IMR-90 (cell line): ENCODE measurements at regions not wholly inside any gene's neighbourhood (a gene's known extent, or its start where the extent isn't known, plus 50 kb on each side); places are given as distances from the start of the nearest gene placed in this dataset.

Source experiments
- BHLHE40 ChIP-seq: fragments of 150-350 bp; IDR thresholded peaks from 2 replicates; pipeline ENCODE4 v1.6.1; 2016; ENCODE audit warnings: mild to moderate bottlenecking, low read depth, low read length
- CEBPB ChIP-seq: IDR thresholded peaks from 2 replicates; pipeline ENCODE4 v1.6.1; 2012; ENCODE audit warnings: low read depth, low read length, improper control_type of control experiment
- CHD1 ChIP-seq: IDR thresholded peaks from 2 replicates; pipeline ENCODE4 v1.6.1; 2012; ENCODE audit warnings: low read depth, low read length, improper control_type of control experiment
- MAFK ChIP-seq: IDR thresholded peaks from 2 replicates; pipeline ENCODE4 v1.6.1; 2012; ENCODE audit warnings: low read depth, low read length, improper control_type of control experiment
- MAZ ChIP-seq: IDR thresholded peaks from 2 replicates; pipeline ENCODE4 v1.6.1; 2012; ENCODE audit warnings: low read depth, mild to moderate bottlenecking, low read length, improper control_type of control experiment, moderate library complexity, borderline replicate concordance
- MXI1 ChIP-seq: IDR thresholded peaks from 2 replicates; pipeline ENCODE4 v1.6.1; 2012; ENCODE audit warnings: low read depth, mild to moderate bottlenecking, low read length, moderate library complexity, borderline replicate concordance
- NFE2L2 ChIP-seq: fragments of 150-350 bp; IDR thresholded peaks from 2 replicates; pipeline ENCODE4 v1.6.1; 2016; ENCODE audit warnings: low read depth, mild to moderate bottlenecking, low read length
- POLR2A ChIP-seq: IDR thresholded peaks from 2 replicates; pipeline ENCODE4 v1.6.1; 2012; ENCODE audit warnings: mild to moderate bottlenecking, low read depth, low read length
- RAD21 ChIP-seq: IDR thresholded peaks from 2 replicates; pipeline ENCODE4 v1.6.1; 2012; ENCODE audit warnings: low read length, improper control_type of control experiment
- RCOR1 ChIP-seq: IDR thresholded peaks from 2 replicates; pipeline ENCODE4 v1.6.1; 2012; ENCODE audit warnings: mild to moderate bottlenecking, low read length, improper control_type of control experiment; ENCODE audit not compliant: insufficient replicate concordance
- TF ChIP-seq, protein P1 (sequence below): conservative IDR thresholded peaks from 2 replicates; pipeline ENCODE4 v1.5.1; 2012; ENCODE audit warnings: mild to moderate bottlenecking, low read depth, low read length, improper control_type of control experiment
- TF ChIP-seq, protein P2 (sequence below): fragments of 150-350 bp; IDR thresholded peaks from 2 replicates; pipeline ENCODE4 v1.6.1; 2016; ENCODE audit warnings: low read depth, mild to moderate bottlenecking, low read length, moderate library complexity, borderline replicate concordance

DNA sequence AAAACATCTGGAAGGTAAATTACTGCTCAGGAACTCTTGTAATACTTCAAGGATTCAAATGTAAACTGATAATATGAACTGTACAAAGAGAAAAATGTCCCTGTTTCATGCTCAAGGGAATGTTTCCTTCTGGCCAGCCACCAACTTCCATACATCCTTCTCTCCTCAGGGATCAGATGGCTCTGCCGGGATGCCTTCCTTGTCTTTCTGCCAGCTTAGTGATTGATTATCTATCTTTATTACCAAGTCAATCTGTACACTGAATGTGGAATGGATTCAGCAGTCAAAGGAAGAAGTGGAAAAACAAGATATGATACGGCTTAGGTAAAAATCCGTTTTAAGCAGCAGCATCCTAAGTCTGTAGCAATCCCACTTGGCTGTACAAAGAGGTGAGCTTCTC is 178.3 kb downstream of the PTN start:
- TF ChIP-seq, protein P1, sequence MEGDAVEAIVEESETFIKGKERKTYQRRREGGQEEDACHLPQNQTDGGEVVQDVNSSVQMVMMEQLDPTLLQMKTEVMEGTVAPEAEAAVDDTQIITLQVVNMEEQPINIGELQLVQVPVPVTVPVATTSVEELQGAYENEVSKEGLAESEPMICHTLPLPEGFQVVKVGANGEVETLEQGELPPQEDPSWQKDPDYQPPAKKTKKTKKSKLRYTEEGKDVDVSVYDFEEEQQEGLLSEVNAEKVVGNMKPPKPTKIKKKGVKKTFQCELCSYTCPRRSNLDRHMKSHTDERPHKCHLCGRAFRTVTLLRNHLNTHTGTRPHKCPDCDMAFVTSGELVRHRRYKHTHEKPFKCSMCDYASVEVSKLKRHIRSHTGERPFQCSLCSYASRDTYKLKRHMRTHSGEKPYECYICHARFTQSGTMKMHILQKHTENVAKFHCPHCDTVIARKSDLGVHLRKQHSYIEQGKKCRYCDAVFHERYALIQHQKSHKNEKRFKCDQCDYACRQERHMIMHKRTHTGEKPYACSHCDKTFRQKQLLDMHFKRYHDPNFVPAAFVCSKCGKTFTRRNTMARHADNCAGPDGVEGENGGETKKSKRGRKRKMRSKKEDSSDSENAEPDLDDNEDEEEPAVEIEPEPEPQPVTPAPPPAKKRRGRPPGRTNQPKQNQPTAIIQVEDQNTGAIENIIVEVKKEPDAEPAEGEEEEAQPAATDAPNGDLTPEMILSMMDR = no peak
- TF ChIP-seq, protein P2, sequence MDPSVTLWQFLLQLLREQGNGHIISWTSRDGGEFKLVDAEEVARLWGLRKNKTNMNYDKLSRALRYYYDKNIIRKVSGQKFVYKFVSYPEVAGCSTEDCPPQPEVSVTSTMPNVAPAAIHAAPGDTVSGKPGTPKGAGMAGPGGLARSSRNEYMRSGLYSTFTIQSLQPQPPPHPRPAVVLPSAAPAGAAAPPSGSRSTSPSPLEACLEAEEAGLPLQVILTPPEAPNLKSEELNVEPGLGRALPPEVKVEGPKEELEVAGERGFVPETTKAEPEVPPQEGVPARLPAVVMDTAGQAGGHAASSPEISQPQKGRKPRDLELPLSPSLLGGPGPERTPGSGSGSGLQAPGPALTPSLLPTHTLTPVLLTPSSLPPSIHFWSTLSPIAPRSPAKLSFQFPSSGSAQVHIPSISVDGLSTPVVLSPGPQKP = no peak
- TF ChIP-seq CEBPB = no peak
- no peak for TF ChIP-seq RCOR1
- TF ChIP-seq MAFK = no peak
- no peak for TF ChIP-seq POLR2A
- TF ChIP-seq MXI1 = no peak
- no peak for TF ChIP-seq BHLHE40
- TF ChIP-seq NFE2L2 = no peak
- TF ChIP-seq MAZ = no peak
- TF ChIP-seq CHD1 = no peak
- no peak for TF ChIP-seq RAD21
